ENCODE measurements at regions not wholly inside any gene's neighbourhood (a gene's known extent, or its start where the extent isn't known, plus 50 kb on each side); places are given as distances from the start of the nearest gene placed in this dataset.

GRCh38 chr4:177573507-177573906 lies 131.3 kb upstream of the AGA start:
- peak; percentile 74 for DNase-seq (ENCODE audit: low spot score)

- DNase-seq (ENCODE audit: low spot score): peak; percentile 21
Measured at GRCh38 chr4:177574446-177574845, 132.2 kb upstream of the AGA start.

GRCh38 chr4:177579649-177580048 lies 137.4 kb upstream of the AGA start:
- no peak for DNase-seq (ENCODE audit: low spot score)

- no peak for DNase-seq (ENCODE audit: low spot score)
Measured at GRCh38 chr4:177582992-177583391, 140.8 kb upstream of the AGA start.

GRCh38 chr4:177587989-177588388 lies 145.8 kb upstream of the AGA start:
- no peak for DNase-seq (ENCODE audit: low spot score)

- no peak for DNase-seq (ENCODE audit: low spot score)
Measured at GRCh38 chr4:177595386-177595785, 153.1 kb upstream of the AGA start.

GRCh38 chr4:177596035-177596434 lies 153.8 kb upstream of the AGA start:
- peak; percentile 84 for DNase-seq (ENCODE audit: low spot score)

GRCh38 chr4:177596991-177597390 lies 154.8 kb upstream of the AGA start:
- no peak for DNase-seq (ENCODE audit: low spot score)

- DNase-seq (ENCODE audit: low spot score): no peak
Measured at GRCh38 chr4:177605252-177605651, 163.0 kb upstream of the AGA start.

GRCh38 chr4:177607111-177607573 lies 164.9 kb upstream of the AGA start:
- DNase-seq (ENCODE audit: low spot score): no peak

GRCh38 chr4:177611974-177612664 lies 169.9 kb upstream of the AGA start:
- DNase-seq (ENCODE audit: low spot score): no peak

- no peak for DNase-seq (ENCODE audit: low spot score)
Measured at GRCh38 chr4:177612684-177613083, 170.4 kb upstream of the AGA start.

- DNase-seq (ENCODE audit: low spot score): no peak
Measured at GRCh38 chr4:177632481-177632880, 190.2 kb upstream of the AGA start.

- DNase-seq (ENCODE audit: low spot score): no peak
Measured at GRCh38 chr4:177638871-177639270, 196.6 kb upstream of the AGA start.

- no peak for DNase-seq (ENCODE audit: low spot score)
Measured at GRCh38 chr4:177640864-177641263, 198.6 kb upstream of the AGA start.

GRCh38 chr4:177660223-177660622 lies 218.0 kb upstream of the AGA start:
- no peak for DNase-seq (ENCODE audit: low spot score)

- no peak for DNase-seq (ENCODE audit: low spot score)
Measured at GRCh38 chr4:177667687-177668086, 225.4 kb upstream of the AGA start.

- DNase-seq (ENCODE audit: low spot score): no peak
Measured at GRCh38 chr4:177671387-177671786, 229.2 kb upstream of the AGA start.

- no peak for DNase-seq (ENCODE audit: low spot score)
Measured at GRCh38 chr4:177671845-177672244, 229.6 kb upstream of the AGA start.

GRCh38 chr4:177673985-177674489 lies 231.8 kb upstream of the AGA start:
- DNase-seq (ENCODE audit: low spot score): no peak

- DNase-seq (ENCODE audit: low spot score): no peak
Measured at GRCh38 chr4:177680308-177680707, 238.1 kb upstream of the AGA start.

GRCh38 chr4:177681902-177682301 lies 239.7 kb upstream of the AGA start:
- DNase-seq (ENCODE audit: low spot score): no peak

GRCh38 chr4:177687117-177687516 lies 244.9 kb upstream of the AGA start:
- DNase-seq (ENCODE audit: low spot score): no peak

GRCh38 chr4:177692907-177693306 lies 250.7 kb upstream of the AGA start:
- DNase-seq (ENCODE audit: low spot score): no peak
